GM12874 (cell line): ENCODE measurements at regions not wholly inside any gene's neighbourhood (a gene's known extent, or its start where the extent isn't known, plus 50 kb on each side); places are given as distances from the start of the nearest gene placed in this dataset.

Experiments
- CTCF ChIP-seq: IDR thresholded peaks from 2 replicates; pipeline ENCODE4 v1.5.1; 2011; ENCODE audit warnings: low read depth, mild to moderate bottlenecking, control low read depth, low read length, moderate library complexity; ENCODE audit not compliant: insufficient read depth

- no peak for TF ChIP-seq CTCF
These were observed 140.4 kb upstream of the COL3A1 start for GRCh38 chr2:188833799-188834198.

- TF ChIP-seq CTCF, result no peak
These were observed 139.2 kb upstream of the COL3A1 start for GRCh38 chr2:188835006-188835405.

GRCh38 chr2:188835821-188836220 is 138.4 kb upstream of the COL3A1 start:
- no peak for TF ChIP-seq CTCF

GRCh38 chr2:188845692-188846091 is 128.5 kb upstream of the COL3A1 start:
- TF ChIP-seq CTCF, result no peak

- no peak for TF ChIP-seq CTCF
These were observed 125.2 kb upstream of the COL3A1 start for GRCh38 chr2:188848887-188849435.

- no peak for TF ChIP-seq CTCF
These were observed 123.4 kb upstream of the COL3A1 start for GRCh38 chr2:188850786-188851185.

- no peak for TF ChIP-seq CTCF
These were observed 122.9 kb upstream of the COL3A1 start for GRCh38 chr2:188851311-188851710.
